Testis (tissue), 2 donors: ENCODE measurements at regions not wholly inside any gene's neighbourhood (a gene's known extent, or its start where the extent isn't known, plus 50 kb on each side); places are given as distances from the start of the nearest gene placed in this dataset.

ENCODE experiments used
- DNase-seq: peaks from one replicate; pipeline ENCODE4 v3.0.0-alpha.2; 2019
- H3K27ac ChIP-seq, 2 donors: fragments of 200-600 bp; sonication (generic); one replicate each; pipeline ENCODE4 v1.5.1; 2019
- H3K27me3 ChIP-seq: fragments of 200-600 bp; sonication (generic); one replicate; pipeline ENCODE4 v1.5.1; 2019
- H3K36me3 ChIP-seq: fragments of 200-600 bp; sonication (generic); one replicate; pipeline ENCODE4 v1.5.1; 2017; ENCODE audit warnings: low read depth; ENCODE audit errors: missing control alignments
- H3K4me1 ChIP-seq: fragments of 200-600 bp; sonication (generic); one replicate; pipeline ENCODE4 v1.5.1; 2019
- H3K4me3 ChIP-seq, 2 donors: fragments of 200-600 bp; sonication (generic); one replicate each; pipeline ENCODE4 v1.5.1; 2017 to 2019
- H3K9me3 ChIP-seq: fragments of 200-600 bp; sonication (generic); one replicate; pipeline ENCODE4 v1.5.1; 2017
- CTCF ChIP-seq, 3 experiments: fragments of 450-650 bp in 2 of 3; fragments of 200-600 bp in 1 of 3; sonication (generic) in 1 of 3; IDR thresholded peaks; one replicate each; pipeline ENCODE4 v1.5.1; 2016 to 2019; ENCODE audit warnings: antibody characterized with exemption in 3 of 3, mild to moderate bottlenecking in 2 of 3, moderate library complexity in 1 of 3
- POLR2A ChIP-seq: fragments of 450-650 bp; IDR thresholded peaks from one replicate; pipeline ENCODE4 v1.6.1; 2017; ENCODE audit warnings: antibody characterized with exemption, mild to moderate bottlenecking, moderate library complexity
- WGBS, 2 donors: methylation state at CpG; one replicate each; pipeline ENCODE4 v1.1.5; 2018; 5-methylcytosine and 5-hydroxymethylcytosine counted together
- intact Hi-C: fragments of 100-400 bp; cut with DNase I; formaldehyde crosslinking; loops from one replicate; pipeline ENCODE4 v1.15.1; 2023; ENCODE audit warnings: low total_unique reads

DNA sequence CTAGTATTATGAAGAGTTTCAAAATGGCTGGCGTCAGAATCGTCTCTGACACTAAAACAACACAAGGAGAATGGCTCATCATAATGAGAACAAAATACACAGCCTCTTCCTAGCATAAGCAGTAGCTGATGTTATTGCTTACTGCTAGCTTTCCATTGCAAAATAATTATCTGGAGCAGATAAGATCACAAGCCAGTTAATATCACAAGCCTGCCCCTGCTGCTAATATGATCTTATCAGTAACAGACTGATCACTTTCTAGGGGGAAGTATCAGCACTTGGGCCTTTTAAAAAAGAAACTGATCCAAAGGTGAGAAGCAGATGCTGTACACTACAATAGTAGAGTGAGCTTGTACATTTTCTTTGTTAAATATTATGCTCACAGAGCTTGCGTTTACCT is 554.8 kb upstream of the PABPC4L start:
- H3K36me3 ChIP-seq, result no peaks in the 10 kb centered on the region
- H3K4me1 ChIP-seq, result no peaks in the 10 kb centered on the region
- H3K9me3 ChIP-seq, result no peaks in the 10 kb centered on the region
- H3K27me3 ChIP-seq, result no peaks in the 10 kb centered on the region
- DNase-seq, result no peak
- H3K4me3 ChIP-seq, result no peak overlapping the region
- WGBS, 2 donors, result 64 to 72% methylated on average over 3 of the region's 3 CpGs
- TF ChIP-seq CTCF (IDR thresholded peaks at IDR 0.05), result no peak
- no peak for TF ChIP-seq POLR2A
- no peak overlapping the region for H3K27ac ChIP-seq
- intact Hi-C loops, result no loop called here

DNA sequence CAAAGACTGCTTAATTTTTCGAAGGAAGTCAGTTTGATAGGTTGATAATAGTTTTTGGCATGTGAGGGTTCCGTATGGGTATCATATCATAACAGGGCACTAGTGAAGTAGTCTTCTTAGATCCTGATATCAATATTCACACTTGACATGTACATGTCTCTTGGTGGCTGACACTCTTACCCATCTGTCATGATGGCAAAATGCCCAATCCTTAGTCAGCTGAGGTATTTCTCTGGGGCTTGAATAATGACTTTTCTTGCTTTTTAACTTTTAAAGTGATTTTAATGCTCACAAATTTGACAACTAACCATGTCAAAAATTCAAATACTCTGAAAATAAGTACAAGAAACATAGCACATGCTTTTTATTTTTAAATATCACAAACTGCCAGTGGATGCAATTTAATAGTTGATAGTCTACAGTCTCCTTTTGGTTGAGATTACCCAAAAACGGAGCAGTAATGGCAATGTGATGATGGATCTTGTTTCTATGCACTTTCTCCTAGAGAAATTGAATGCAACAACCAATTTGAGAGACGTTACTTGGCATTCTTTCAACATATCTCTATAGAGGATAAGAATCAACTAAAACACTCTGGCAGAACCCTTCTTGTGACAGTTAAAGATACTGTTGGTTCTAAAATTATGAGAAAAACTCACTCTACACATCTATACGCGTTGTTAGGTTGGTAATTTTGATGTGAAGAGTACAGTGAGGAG is 552.9 kb upstream of the PABPC4L start:
- intact Hi-C loops, result no loop called here
- no peak for DNase-seq

GRCh38 chr4:134753390-134753789 is 551.8 kb upstream of the PABPC4L start:
- H3K27ac ChIP-seq, result no peak overlapping the region
- 69 to 74% methylated on average over 1 of the region's 1 CpG for WGBS, 2 donors

More for the DNA sequence above, 552.9 kb upstream of the PABPC4L start:
- WGBS, 2 donors, result 74 to 76% methylated on average over 6 of the region's 6 CpGs
- no peaks in the 10 kb centered on the region for H3K9me3 ChIP-seq
- no peak overlapping the region for H3K27ac ChIP-seq
- TF ChIP-seq CTCF (IDR thresholded peaks at IDR 0.05) (no peak), POLR2A (no peak)
- no peaks in the 10 kb centered on the region for H3K36me3 ChIP-seq
- H3K4me1 ChIP-seq, result no peaks in the 10 kb centered on the region
- no peaks in the 10 kb centered on the region for H3K27me3 ChIP-seq
- no peak overlapping the region for H3K4me3 ChIP-seq

GRCh38 chr4:134747108-134747805 is 545.7 kb upstream of the PABPC4L start:
- Histone ChIP-seq H3K36me3 (no peaks in the 10 kb centered on the region), H3K9me3 (no peaks in the 10 kb centered on the region), H3K4me1 (no peaks in the 10 kb centered on the region), H3K27ac (no peak overlapping the region), H3K27me3 (no peaks in the 10 kb centered on the region), H3K4me3 (no peak overlapping the region)
- no peak for TF ChIP-seq POLR2A
- no peak for TF ChIP-seq CTCF (IDR thresholded peaks at IDR 0.05)
- intact Hi-C loops, result no loop called here
- DNase-seq, result no peak
- WGBS, 2 donors, result 57 to 79% methylated on average over 6 of the region's 6 CpGs

More at GRCh38 chr4:134753390-134753789, 551.8 kb upstream of the PABPC4L start:
- intact Hi-C loops, result no loop called here
- H3K4me3 ChIP-seq, result no peak overlapping the region
- H3K9me3 ChIP-seq, result no peaks in the 10 kb centered on the region
- TF ChIP-seq POLR2A, result no peak
- no peak for TF ChIP-seq CTCF (IDR thresholded peaks at IDR 0.05)
- DNase-seq, result no peak
- no peaks in the 10 kb centered on the region for H3K4me1 ChIP-seq
- H3K36me3 ChIP-seq, result no peaks in the 10 kb centered on the region
- H3K27me3 ChIP-seq, result no peaks in the 10 kb centered on the region

DNA sequence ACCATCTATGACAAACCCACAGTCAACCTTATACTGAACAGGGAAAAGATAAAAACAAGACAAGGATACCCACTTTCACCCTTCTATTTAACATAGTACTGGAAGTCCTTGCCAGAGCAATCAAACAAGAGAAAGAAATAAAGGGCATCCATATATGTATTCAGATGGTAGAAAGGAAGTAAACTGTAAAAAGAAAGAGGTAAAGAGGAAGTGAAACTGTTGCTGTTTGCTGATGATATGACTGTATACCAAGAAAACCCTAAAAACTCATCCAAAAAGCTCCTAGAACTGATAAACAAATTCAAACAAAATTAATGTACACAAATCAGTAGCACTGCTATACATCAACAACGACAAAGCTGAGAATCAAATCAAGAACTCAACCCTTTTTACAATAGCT is 538.7 kb upstream of the PABPC4L start:
- no peak for TF ChIP-seq POLR2A
- TF ChIP-seq CTCF (IDR thresholded peaks at IDR 0.05), result no peak
- no peaks in the 10 kb centered on the region for H3K9me3 ChIP-seq
- no peak for DNase-seq
- intact Hi-C loops, result no loop called here
- no peak overlapping the region for H3K4me3 ChIP-seq
- H3K27me3 ChIP-seq, result no peaks in the 10 kb centered on the region
- H3K4me1 ChIP-seq, result no peaks in the 10 kb centered on the region
- no peak overlapping the region for H3K27ac ChIP-seq
- H3K36me3 ChIP-seq, result no peaks in the 10 kb centered on the region
- 75 to 87% methylated on average over 1 of the region's 1 CpG for WGBS, 2 donors
